IMR-90 (cell line): ENCODE measurements at regions not wholly inside any gene's neighbourhood (a gene's known extent, or its start where the extent isn't known, plus 50 kb on each side); places are given as distances from the start of the nearest gene placed in this dataset.

ENCODE experiments used
- POLR2A ChIP-seq: IDR thresholded peaks from 2 replicates; pipeline ENCODE4 v1.6.1; 2012; ENCODE audit warnings: mild to moderate bottlenecking, low read depth, low read length
- TF ChIP-seq, protein P1 (sequence below): conservative IDR thresholded peaks from 2 replicates; pipeline ENCODE4 v1.5.1; 2012; ENCODE audit warnings: mild to moderate bottlenecking, low read depth, low read length, improper control_type of control experiment

DNA sequence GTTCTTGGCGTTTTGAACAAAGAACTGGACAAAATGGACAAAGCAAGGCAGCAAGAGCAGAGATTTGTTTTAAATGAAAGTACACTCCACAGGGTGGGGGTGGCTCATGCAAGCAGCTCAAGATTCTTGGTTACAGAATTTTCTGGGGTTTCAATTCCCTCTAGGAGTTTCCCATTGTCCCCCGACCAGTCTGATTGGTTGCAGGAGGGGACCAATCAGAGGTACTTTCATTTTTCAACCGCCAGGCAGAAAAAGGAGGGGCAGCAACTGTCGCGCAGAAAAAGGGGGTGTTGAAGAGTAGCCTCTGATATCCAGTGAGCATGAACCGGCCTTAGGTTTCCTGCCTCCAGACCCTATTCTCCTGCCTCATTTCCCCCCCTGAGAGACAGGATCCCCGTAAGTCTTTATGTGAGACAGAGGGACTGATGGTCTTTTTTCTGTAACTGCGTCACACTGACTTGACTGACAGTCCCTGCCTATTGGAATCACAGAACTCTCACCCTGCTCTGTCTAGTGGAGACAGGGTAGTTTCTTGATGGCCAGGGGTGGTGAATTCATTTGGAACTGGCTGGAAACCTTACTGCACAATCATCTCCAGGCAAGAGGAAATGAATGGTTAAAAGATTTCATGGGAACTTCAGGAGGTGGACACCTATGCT lies 59.4 kb upstream of the ALOX12 start:
- TF ChIP-seq, protein P1, sequence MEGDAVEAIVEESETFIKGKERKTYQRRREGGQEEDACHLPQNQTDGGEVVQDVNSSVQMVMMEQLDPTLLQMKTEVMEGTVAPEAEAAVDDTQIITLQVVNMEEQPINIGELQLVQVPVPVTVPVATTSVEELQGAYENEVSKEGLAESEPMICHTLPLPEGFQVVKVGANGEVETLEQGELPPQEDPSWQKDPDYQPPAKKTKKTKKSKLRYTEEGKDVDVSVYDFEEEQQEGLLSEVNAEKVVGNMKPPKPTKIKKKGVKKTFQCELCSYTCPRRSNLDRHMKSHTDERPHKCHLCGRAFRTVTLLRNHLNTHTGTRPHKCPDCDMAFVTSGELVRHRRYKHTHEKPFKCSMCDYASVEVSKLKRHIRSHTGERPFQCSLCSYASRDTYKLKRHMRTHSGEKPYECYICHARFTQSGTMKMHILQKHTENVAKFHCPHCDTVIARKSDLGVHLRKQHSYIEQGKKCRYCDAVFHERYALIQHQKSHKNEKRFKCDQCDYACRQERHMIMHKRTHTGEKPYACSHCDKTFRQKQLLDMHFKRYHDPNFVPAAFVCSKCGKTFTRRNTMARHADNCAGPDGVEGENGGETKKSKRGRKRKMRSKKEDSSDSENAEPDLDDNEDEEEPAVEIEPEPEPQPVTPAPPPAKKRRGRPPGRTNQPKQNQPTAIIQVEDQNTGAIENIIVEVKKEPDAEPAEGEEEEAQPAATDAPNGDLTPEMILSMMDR: no peak
- TF ChIP-seq POLR2A: no peak
